Activated CD8-positive, alpha-beta T cell treated with anti-CD3 and anti-CD28 coated beads for 36 hours (primary cell): ENCODE measurements at regions not wholly inside any gene's neighbourhood (a gene's known extent, or its start where the extent isn't known, plus 50 kb on each side); places are given as distances from the start of the nearest gene placed in this dataset.

Experiments
- ATAC-seq: fragments of 200-7000 bp; cut with Tn5 transposase; one replicate; pipeline ENCODE4 v1.10.0; 2021; ENCODE audit warnings: mild to moderate bottlenecking, moderate library complexity
- CTCF ChIA-PET: fragments of 350-600 bp; sonication (Branson Sonifier 250); formaldehyde crosslinking; loops from one replicate; lab custom pipeline; 2021; ENCODE audit warnings: antibody characterized with exemption; lab: Charles Lee
- POLR2A ChIA-PET: fragments of 350-600 bp; sonication (Branson Sonifier 250); formaldehyde crosslinking; loops from one replicate; lab custom pipeline; 2021; ENCODE audit warnings: antibody characterized with exemption; lab: Charles Lee
- DNase-seq: peaks from one replicate; pipeline ENCODE4 v3.0.0-alpha.2; 2020
- H3K27ac Mint-ChIP-seq: one replicate; pipeline ENCODE4 v1.8.0; 2021; ENCODE audit warnings: mild to moderate bottlenecking, mixed read lengths
- H3K27me3 Mint-ChIP-seq: one replicate; pipeline ENCODE4 v1.8.0; 2021; ENCODE audit warnings: mixed read lengths
- H3K36me3 Mint-ChIP-seq: one replicate; pipeline ENCODE4 v1.8.0; 2021; ENCODE audit warnings: low read depth, mixed read lengths
- H3K4me1 Mint-ChIP-seq: one replicate; pipeline ENCODE4 v1.8.0; 2021; ENCODE audit warnings: low read depth, mixed read lengths
- H3K4me3 Mint-ChIP-seq: one replicate; pipeline ENCODE4 v1.8.0; 2021; ENCODE audit warnings: mild to moderate bottlenecking, moderate library complexity, mixed read lengths
- H3K9me3 Mint-ChIP-seq: one replicate; pipeline ENCODE4 v1.8.0; 2021; ENCODE audit warnings: mixed read lengths
- CTCF ChIP-seq: fragments of 200-600 bp; IDR thresholded peaks from one replicate; pipeline ENCODE4 v1.8.0; 2022; ENCODE audit warnings: antibody characterized with exemption, mild to moderate bottlenecking
- intact Hi-C: fragments of 100-400 bp; cut with micrococcal nuclease; formaldehyde crosslinking; loops from one replicate; pipeline ENCODE4 v1.10.0; 2022

GRCh38 chr1:106972074-106972473 lies 84.4 kb upstream of the PRMT6 start:
- intact Hi-C loops, result no loop called here
- ATAC-seq (no peak), DNase-seq (no peak)
- no peaks in the 10 kb centered on the region for H3K4me1 Mint-ChIP-seq
- no peak for TF ChIP-seq CTCF
- H3K4me3 Mint-ChIP-seq, result no peak overlapping the region
- CTCF ChIA-PET, result no interaction called here
- no peaks in the 10 kb centered on the region for H3K36me3 Mint-ChIP-seq
- no peak overlapping the region for H3K27ac Mint-ChIP-seq
- H3K9me3 Mint-ChIP-seq, result no peaks in the 10 kb centered on the region
- POLR2A ChIA-PET, result no interaction called here
- H3K27me3 Mint-ChIP-seq, result no peaks in the 10 kb centered on the region

- no peaks in the 10 kb centered on the region for H3K9me3 Mint-ChIP-seq
- intact Hi-C loops, result no loop called here
- H3K4me1 Mint-ChIP-seq, result no peaks in the 10 kb centered on the region
- ChIA-PET CTCF (interaction anchor here (1.2 kb wide), 1 partner anchor 12 kb away, joined by 3 read pairs; no protein-coding TSS in a partner anchor), POLR2A (no interaction called here)
- H3K27ac Mint-ChIP-seq, result no peak overlapping the region
- no peak for DNase-seq
- no peak for ATAC-seq
- H3K36me3 Mint-ChIP-seq, result no peaks in the 10 kb centered on the region
- H3K27me3 Mint-ChIP-seq, result no peaks in the 10 kb centered on the region
- TF ChIP-seq CTCF, result no peak
- no peak overlapping the region for H3K4me3 Mint-ChIP-seq
Measured at GRCh38 chr1:106975944-106976343, 80.5 kb upstream of the PRMT6 start.

GRCh38 chr1:106978477-106979322 lies 77.8 kb upstream of the PRMT6 start:
- CTCF ChIA-PET, result no interaction called here
- Mint-ChIP-seq H3K4me1 (no peaks in the 10 kb centered on the region), H3K27ac (no peak overlapping the region), H3K36me3 (no peaks in the 10 kb centered on the region), H3K4me3 (no peak overlapping the region), H3K27me3 (no peaks in the 10 kb centered on the region), H3K9me3 (no peaks in the 10 kb centered on the region)
- no peak for TF ChIP-seq CTCF
- ATAC-seq (no peak), DNase-seq (no peak)
- intact Hi-C loops, result no loop called here
- POLR2A ChIA-PET, result no interaction called here

DNA sequence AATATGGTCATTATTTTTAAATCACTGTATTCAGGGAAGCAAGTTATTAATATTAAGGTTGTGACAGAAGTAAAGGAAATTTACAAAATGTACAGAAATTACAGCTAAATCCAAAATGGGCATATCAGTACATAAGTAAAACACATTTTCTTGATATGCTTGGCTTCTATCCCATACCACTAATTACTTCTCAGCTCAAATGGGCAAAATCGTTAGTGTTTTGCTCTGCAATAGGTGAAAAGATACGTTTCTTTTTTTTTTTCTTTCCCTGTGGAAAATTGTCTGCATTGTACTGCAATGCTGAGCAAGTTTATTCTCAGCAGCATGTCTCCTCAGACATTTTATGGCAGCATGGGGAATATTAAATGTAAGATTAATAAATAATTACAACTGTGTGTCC lies 77.1 kb upstream of the PRMT6 start:
- no peak overlapping the region for H3K4me3 Mint-ChIP-seq
- intact Hi-C loops, result no loop called here
- no peaks in the 10 kb centered on the region for H3K27me3 Mint-ChIP-seq
- ChIA-PET CTCF (no interaction called here), POLR2A (no interaction called here)
- DNase-seq, result no peak
- no peak for TF ChIP-seq CTCF
- ATAC-seq, result no peak
- no peaks in the 10 kb centered on the region for H3K36me3 Mint-ChIP-seq
- no peaks in the 10 kb centered on the region for H3K9me3 Mint-ChIP-seq
- no peaks in the 10 kb centered on the region for H3K4me1 Mint-ChIP-seq
- no peak overlapping the region for H3K27ac Mint-ChIP-seq

- ChIA-PET POLR2A (no interaction called here), CTCF (no interaction called here)
- Mint-ChIP-seq H3K27ac (no peak overlapping the region), H3K4me3 (no peak overlapping the region), H3K4me1 (no peaks in the 10 kb centered on the region), H3K9me3 (no peaks in the 10 kb centered on the region), H3K27me3 (peaks cover 2% of the 10 kb centered on the region), H3K36me3 (no peaks in the 10 kb centered on the region)
- no peak for TF ChIP-seq CTCF
- ATAC-seq, result no peak
- no peak for DNase-seq
- intact Hi-C loops, result no loop called here
Measured at GRCh38 chr1:106980121-106980520, 76.4 kb upstream of the PRMT6 start.
